NCI-H2196 (cell line): ENCODE measurements at regions not wholly inside any gene's neighbourhood (a gene's known extent, or its start where the extent isn't known, plus 50 kb on each side); places are given as distances from the start of the nearest gene placed in this dataset.

ENCODE experiments used
- DNase-seq: peaks from one replicate; lab custom pipeline; 2025; ENCODE audit not compliant: unreplicated experiment; lab: John Stamatoyannopoulos, UW

- no peak for DNase-seq
These were observed 538.8 kb upstream of the CXADR start for GRCh38 chr21:16974060-16974459.

GRCh38 chr21:16976193-16976592 is 536.6 kb upstream of the CXADR start:
- no peak for DNase-seq

- no peak for DNase-seq
These were observed 534.4 kb upstream of the CXADR start for GRCh38 chr21:16978309-16978895.

- no peak for DNase-seq
These were observed 533.3 kb upstream of the CXADR start for GRCh38 chr21:16979574-16979973.

GRCh38 chr21:16983420-16983819 is 529.4 kb upstream of the CXADR start:
- no peak for DNase-seq

GRCh38 chr21:16992448-16992847 is 520.4 kb upstream of the CXADR start:
- DNase-seq, result no peak

GRCh38 chr21:16993416-16994038 is 519.3 kb upstream of the CXADR start:
- no peak for DNase-seq

- DNase-seq, result no peak
These were observed 510.1 kb upstream of the CXADR start for GRCh38 chr21:17002594-17003257.

- DNase-seq, result no peak
These were observed 509.6 kb upstream of the CXADR start for GRCh38 chr21:17003258-17003615.

- DNase-seq, result no peak
These were observed 509.0 kb upstream of the CXADR start for GRCh38 chr21:17003763-17004373.

GRCh38 chr21:17032141-17032655 is 480.6 kb upstream of the CXADR start:
- DNase-seq, result no peak

- no peak for DNase-seq
These were observed 468.1 kb upstream of the CXADR start for GRCh38 chr21:17044696-17045095.

GRCh38 chr21:17045214-17045853 is 467.5 kb upstream of the CXADR start:
- DNase-seq, result peak; percentile 1

GRCh38 chr21:17048974-17049373 is 463.9 kb upstream of the CXADR start:
- no peak for DNase-seq

GRCh38 chr21:17050156-17050555 is 462.7 kb upstream of the CXADR start:
- no peak for DNase-seq

GRCh38 chr21:17050646-17051045 is 462.2 kb upstream of the CXADR start:
- no peak for DNase-seq

GRCh38 chr21:17051054-17051453 is 461.8 kb upstream of the CXADR start:
- no peak for DNase-seq

GRCh38 chr21:17053321-17053720 is 459.5 kb upstream of the CXADR start:
- no peak for DNase-seq

GRCh38 chr21:17059936-17060335 is 452.9 kb upstream of the CXADR start:
- no peak for DNase-seq

GRCh38 chr21:17066006-17066405 is 446.8 kb upstream of the CXADR start:
- no peak for DNase-seq

- DNase-seq, result no peak
These were observed 441.8 kb upstream of the CXADR start for GRCh38 chr21:17071093-17071492.

- no peak for DNase-seq
These were observed 431.6 kb upstream of the CXADR start for GRCh38 chr21:17081193-17081592.
